Small intestine (tissue), 7 donors: ENCODE measurements at regions not wholly inside any gene's neighbourhood (a gene's known extent, or its start where the extent isn't known, plus 50 kb on each side); places are given as distances from the start of the nearest gene placed in this dataset.

ENCODE experiments used
- DNase-seq, 2 donors: peaks; one replicate each; pipeline versions ENCODE4 v3.0.0 to v3.0.0-alpha.2; 2013
- FAIRE-seq: peaks from 2 replicates; lab custom pipeline; 2012; peaks lifted over from hg19 to GRCh38; lab: Jason Lieb, UNC
- H3K27ac ChIP-seq, 3 donors: one replicate each; pipeline ENCODE4 v1.5.1; 2013; ENCODE audit warnings: low read length in 2 of 3, mild to moderate bottlenecking in 2 of 3, control low read depth in 1 of 3, inconsistent platforms in 1 of 3, low read depth in 1 of 3, moderate library complexity in 1 of 3
- H3K27me3 ChIP-seq, 3 donors: one replicate each; pipeline ENCODE4 v1.6.1; 2013; ENCODE audit warnings: low read length in 3 of 3, inconsistent platforms in 1 of 3; ENCODE audit not compliant: control insufficient read depth in 3 of 3, insufficient read depth in 3 of 3
- H3K36me3 ChIP-seq, 3 donors: one replicate each; pipeline ENCODE4 v1.6.1; 2013; ENCODE audit warnings: low read length in 3 of 3, inconsistent platforms in 1 of 3, low read depth in 1 of 3, mild to moderate bottlenecking in 1 of 3, moderate library complexity in 1 of 3; ENCODE audit not compliant: control insufficient read depth in 3 of 3, insufficient read depth in 2 of 3
- H3K4me1 ChIP-seq, 3 donors: one replicate each; pipeline ENCODE4 v1.6.1; 2013; ENCODE audit warnings: low read length in 2 of 3, inconsistent platforms in 1 of 3, low read depth in 1 of 3, mild to moderate bottlenecking in 1 of 3, moderate library complexity in 1 of 3; ENCODE audit not compliant: control insufficient read depth in 3 of 3, insufficient read depth in 2 of 3
- H3K4me3 ChIP-seq, 3 donors: one replicate each; pipeline ENCODE4 v1.5.1; 2013; ENCODE audit warnings: low read length in 3 of 3, control low read depth in 1 of 3, inconsistent platforms in 1 of 3, low read depth in 1 of 3, mild to moderate bottlenecking in 1 of 3, moderate library complexity in 1 of 3
- H3K9me3 ChIP-seq, 2 donors: one replicate each; pipeline ENCODE4 v1.6.1; 2013; ENCODE audit warnings: low read depth in 1 of 2, low read length in 1 of 2; ENCODE audit not compliant: control insufficient read depth in 2 of 2, insufficient read depth in 1 of 2
- WGBS, 3 donors: extraction: QIAGEN DNeasy Blood & Tissue Kit; methylation state at CpG; one replicate each; pipeline ENCODE4 v1.1.7; 2013; 5-methylcytosine and 5-hydroxymethylcytosine counted together
- donor health status: healthy with polysubstance abuse.
- donor health status: control.
- donor health status: control.
- donor health status: Bipolar disorder and iron deficiency.
- donor health status: healthy.

DNA sequence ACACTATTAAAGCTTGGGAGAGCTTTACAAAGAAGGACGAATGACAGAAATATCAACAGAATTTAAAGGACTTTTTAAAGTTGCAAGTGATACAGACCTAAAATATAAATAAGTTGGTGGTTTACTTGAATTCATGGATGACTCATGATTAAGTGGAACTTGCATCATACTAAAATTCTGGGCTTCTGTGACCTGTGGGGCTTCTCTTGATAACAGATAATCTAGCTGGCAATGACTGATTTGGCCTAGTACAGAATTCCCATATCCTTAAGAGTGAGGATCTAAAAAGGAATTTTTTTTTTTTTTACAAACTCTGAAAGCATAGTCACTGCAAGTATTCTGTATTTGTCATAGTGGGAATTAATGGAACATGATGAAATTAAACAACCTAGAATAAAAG lies 543.7 kb upstream of the SGCD start:
- H3K9me3 ChIP-seq = no peaks in the 10 kb centered on the region
- H3K4me3 ChIP-seq = no peak overlapping the region
- no peak overlapping the region for H3K27ac ChIP-seq
- FAIRE-seq = no peak
- no peaks in the 10 kb centered on the region for H3K27me3 ChIP-seq
- no peaks in the 10 kb centered on the region for H3K4me1 ChIP-seq
- no peaks in the 10 kb centered on the region for H3K36me3 ChIP-seq
- DNase-seq = no peak
- WGBS, 3 donors = 68 to 78% (median 70%) methylated on average over 1 of the region's 1 CpG

DNA sequence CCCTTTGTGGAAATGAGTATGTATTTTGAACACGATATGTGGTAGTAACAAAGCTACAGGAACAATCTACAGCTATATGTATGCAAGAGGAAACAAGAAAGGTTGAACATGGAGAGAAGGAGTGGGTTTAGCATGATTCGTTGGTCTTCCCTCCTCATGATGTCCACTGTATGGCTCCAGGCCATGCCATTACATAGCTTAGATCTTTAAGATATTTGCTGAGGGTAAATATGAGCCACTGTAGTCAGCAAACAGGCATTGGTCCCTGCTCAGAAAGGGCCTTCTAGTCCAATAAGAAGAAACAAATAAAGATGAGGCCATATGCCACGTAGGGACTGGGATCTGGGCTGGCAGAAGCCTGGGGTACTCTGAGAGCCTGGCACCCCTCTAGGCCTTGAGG lies 543.2 kb upstream of the SGCD start:
- 54 to 68% (median 63%) methylated on average over 3 of the region's 3 CpGs for WGBS, 3 donors
- H3K27ac ChIP-seq = no peak overlapping the region
- DNase-seq (no peak), FAIRE-seq (no peak)
- no peaks in the 10 kb centered on the region for H3K27me3 ChIP-seq
- no peaks in the 10 kb centered on the region for H3K36me3 ChIP-seq
- H3K9me3 ChIP-seq = no peaks in the 10 kb centered on the region
- no peak overlapping the region for H3K4me3 ChIP-seq
- no peaks in the 10 kb centered on the region for H3K4me1 ChIP-seq

DNA sequence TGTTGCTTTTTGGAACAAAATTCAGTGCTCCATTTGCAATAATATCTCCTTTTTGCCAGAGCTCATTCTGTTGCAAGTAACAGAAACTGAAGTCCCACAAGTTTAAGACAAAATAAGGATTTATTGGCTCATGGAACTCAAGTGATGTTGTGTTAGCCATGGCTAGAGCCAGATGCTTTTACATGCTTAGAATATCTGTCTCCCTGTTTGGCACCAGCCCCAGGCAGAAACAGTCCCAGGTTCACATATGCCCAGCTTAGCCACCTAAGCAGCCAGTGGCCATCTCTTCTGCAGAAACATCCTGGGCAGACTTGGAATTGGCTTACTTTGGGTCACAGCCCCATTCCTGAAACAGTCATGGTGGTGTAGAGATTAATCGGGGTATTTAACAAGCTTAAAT lies 540.9 kb upstream of the SGCD start:
- no peaks in the 10 kb centered on the region for H3K4me1 ChIP-seq
- H3K27ac ChIP-seq = no peak overlapping the region
- no peaks in the 10 kb centered on the region for H3K27me3 ChIP-seq
- FAIRE-seq = no peak
- 92 to 99% (median 94%) methylated on average over 1 of the region's 1 CpG for WGBS, 3 donors
- H3K36me3 ChIP-seq = no peaks in the 10 kb centered on the region
- no peak overlapping the region for H3K4me3 ChIP-seq
- no peaks in the 10 kb centered on the region for H3K9me3 ChIP-seq
- no peak for DNase-seq

DNA sequence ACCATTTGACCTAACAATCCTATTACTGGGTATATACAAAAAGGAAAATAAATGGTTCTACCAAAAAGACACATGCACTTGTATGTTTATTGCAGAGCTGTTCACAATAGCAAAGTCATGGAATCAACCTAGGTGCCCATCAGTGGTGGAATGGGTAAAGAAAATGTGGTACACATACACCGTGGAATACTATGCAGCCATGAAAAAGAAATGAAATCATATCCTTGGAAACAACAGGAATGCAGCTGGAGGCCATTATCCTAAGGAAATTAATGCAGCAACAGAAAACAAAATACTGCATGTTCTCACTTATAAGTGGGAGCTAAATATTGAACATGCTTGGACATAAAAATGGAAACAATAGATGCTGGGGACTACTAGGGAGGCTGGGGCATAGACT lies 534.1 kb upstream of the SGCD start:
- no peaks in the 10 kb centered on the region for H3K4me1 ChIP-seq
- H3K4me3 ChIP-seq = no peak overlapping the region
- WGBS, 3 donors = 63 to 81% (median 74%) methylated on average over 1 of the region's 1 CpG
- DNase-seq = no peak
- H3K27ac ChIP-seq = no peak overlapping the region
- no peaks in the 10 kb centered on the region for H3K27me3 ChIP-seq
- FAIRE-seq = no peak
- peaks cover 0 to 6% of the 10 kb centered on the region in 2 donors for H3K9me3 ChIP-seq
- no peaks in the 10 kb centered on the region for H3K36me3 ChIP-seq

DNA sequence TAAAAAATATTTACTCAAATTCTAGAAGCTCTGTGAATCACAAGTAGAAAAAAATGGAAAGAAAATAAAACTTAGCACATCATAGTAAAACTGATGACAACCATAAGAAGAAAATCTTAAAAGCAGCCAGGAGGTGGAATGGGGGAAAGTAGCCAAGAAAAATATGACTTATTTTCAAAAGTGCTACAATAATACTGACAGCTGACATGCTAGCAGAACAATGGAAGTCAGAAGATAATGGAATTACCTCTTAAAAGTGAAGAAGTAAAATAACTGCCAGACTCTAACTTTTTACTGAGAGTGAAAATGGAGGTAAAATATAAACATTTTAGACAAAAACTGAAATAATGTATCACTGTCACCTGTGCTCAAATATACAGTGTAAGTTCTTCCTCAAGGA lies 532.2 kb upstream of the SGCD start:
- DNase-seq (no peak), FAIRE-seq (no peak)
- no peak overlapping the region for H3K27ac ChIP-seq
- H3K36me3 ChIP-seq = no peaks in the 10 kb centered on the region
- no peak overlapping the region for H3K4me3 ChIP-seq
- peaks cover 0 to 6% of the 10 kb centered on the region in 2 donors for H3K9me3 ChIP-seq
- no peaks in the 10 kb centered on the region for H3K27me3 ChIP-seq
- no peaks in the 10 kb centered on the region for H3K4me1 ChIP-seq

DNA sequence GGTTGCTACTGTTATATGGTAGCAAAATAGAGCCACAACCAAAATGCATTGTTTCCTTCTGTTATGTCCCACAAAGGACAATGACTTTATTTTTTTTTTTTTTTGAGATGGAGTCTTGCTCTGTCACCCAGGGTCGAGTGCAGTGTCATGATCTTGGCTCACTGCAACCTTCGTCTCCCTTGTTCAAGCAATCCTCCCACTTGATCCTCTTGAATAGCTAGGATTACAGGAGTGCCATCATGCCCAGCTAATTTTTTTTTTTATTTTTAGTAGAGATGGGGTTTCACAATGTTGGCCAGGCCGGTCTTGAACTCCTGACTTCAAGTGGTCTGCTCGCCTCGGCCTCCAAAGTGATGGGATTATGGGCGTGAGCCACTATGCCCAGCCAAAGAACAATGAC lies 527.7 kb upstream of the SGCD start:
- FAIRE-seq = no peak
- 67 to 82% (median 70%) methylated on average over 6 of the region's 6 CpGs for WGBS, 3 donors
- Histone ChIP-seq H3K36me3 (no peaks in the 10 kb centered on the region), H3K27ac (no peak overlapping the region), H3K4me3 (no peak overlapping the region), H3K27me3 (no peaks in the 10 kb centered on the region), H3K9me3 (no peaks in the 10 kb centered on the region), H3K4me1 (no peaks in the 10 kb centered on the region)
- DNase-seq = no peak

DNA sequence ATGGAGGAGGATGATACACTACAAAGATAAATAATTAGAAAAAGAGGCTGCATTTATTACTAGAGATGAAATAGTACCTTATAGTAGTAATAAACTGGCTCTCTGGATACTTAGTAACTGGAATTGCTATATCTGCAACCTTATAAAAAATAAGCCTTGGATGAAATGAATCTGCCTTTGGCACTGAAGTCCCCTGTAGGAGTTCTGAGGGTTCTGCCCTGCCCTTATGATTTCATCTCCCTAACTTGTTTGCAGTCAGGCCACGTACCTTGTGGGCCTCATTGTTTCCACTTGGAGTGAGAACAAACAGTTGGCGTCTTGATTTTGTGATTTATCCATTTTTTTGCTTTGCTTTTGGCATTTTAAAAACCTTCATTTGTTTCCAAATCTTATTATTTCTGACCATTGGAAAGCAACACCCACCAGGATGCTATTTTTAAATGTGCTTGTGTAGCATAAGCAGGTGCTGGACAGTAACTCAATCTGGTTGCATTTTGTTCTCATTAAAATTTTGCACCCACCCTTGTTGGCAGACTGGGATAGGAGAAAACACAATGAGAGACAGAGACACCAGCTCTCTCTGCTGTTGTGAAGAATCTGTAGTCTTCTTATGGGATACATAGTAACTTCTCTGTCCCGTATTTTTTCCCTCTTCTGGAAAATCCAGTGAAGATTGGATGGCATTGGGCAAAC lies 518.9 kb upstream of the SGCD start:
- no peak overlapping the region for H3K27ac ChIP-seq
- no peak overlapping the region for H3K4me3 ChIP-seq
- no peaks in the 10 kb centered on the region for H3K9me3 ChIP-seq
- 75 to 78% (median 78%) methylated on average over 3 of the region's 3 CpGs for WGBS, 3 donors
- H3K27me3 ChIP-seq = no peaks in the 10 kb centered on the region
- DNase-seq (no peak), FAIRE-seq (no peak)
- H3K36me3 ChIP-seq = no peaks in the 10 kb centered on the region
- H3K4me1 ChIP-seq = no peaks in the 10 kb centered on the region

DNA sequence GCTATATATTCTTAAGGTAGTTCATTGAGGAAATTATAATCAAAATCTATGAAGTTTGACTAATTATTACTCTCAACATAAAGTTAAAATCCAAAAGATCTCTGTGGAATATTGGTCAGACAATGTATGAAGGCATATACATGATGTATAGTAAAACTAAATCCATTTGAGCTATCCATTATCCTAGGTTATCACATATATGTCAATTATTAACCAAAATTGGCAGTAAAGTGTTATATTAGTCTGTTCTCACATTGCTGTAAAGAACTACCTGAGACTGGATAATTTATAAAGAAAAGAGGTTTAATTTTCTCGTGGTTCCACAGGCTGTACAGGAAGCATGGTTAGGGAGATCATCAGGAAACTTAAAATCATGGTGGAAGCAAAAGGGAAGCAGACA lies 511.7 kb upstream of the SGCD start:
- H3K36me3 ChIP-seq = no peaks in the 10 kb centered on the region
- no peak overlapping the region for H3K4me3 ChIP-seq
- 0 to 26% (median 9%) methylated on average over 1 of the region's 1 CpG for WGBS, 3 donors
- H3K27ac ChIP-seq = no peak overlapping the region
- H3K27me3 ChIP-seq = no peaks in the 10 kb centered on the region
- DNase-seq = no peak
- FAIRE-seq = no peak
- H3K9me3 ChIP-seq = no peaks in the 10 kb centered on the region
- no peaks in the 10 kb centered on the region for H3K4me1 ChIP-seq

DNA sequence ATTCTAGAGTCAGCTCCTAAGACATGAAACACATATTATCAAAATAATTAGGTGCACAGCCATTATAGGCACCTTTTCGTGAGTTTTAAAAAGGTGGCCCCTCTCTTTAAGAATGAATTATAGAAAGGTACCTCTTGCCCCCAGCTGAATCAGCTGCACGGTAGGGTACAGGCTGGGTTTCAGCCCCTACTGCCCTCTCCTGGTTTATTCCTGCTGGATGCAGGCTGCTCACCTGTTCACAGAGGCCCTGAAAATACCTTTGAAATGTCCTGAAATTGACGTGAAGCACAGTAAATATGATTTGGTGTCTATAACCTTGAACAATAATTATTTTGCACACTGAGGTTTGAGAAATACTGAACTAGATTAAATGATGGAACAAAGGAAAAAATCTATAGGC lies 504.8 kb upstream of the SGCD start:
- WGBS, 3 donors = 35 to 45% (median 36%) methylated on average over 3 of the region's 3 CpGs
- Histone ChIP-seq H3K27me3 (no peaks in the 10 kb centered on the region), H3K4me3 (no peak overlapping the region), H3K9me3 (no peaks in the 10 kb centered on the region), H3K36me3 (no peaks in the 10 kb centered on the region), H3K27ac (no peak overlapping the region), H3K4me1 (no peaks in the 10 kb centered on the region)
- FAIRE-seq (no peak), DNase-seq (no peak)
